K562 (cell line): ENCODE measurements at regions not wholly inside any gene's neighbourhood (a gene's known extent, or its start where the extent isn't known, plus 50 kb on each side); places are given as distances from the start of the nearest gene placed in this dataset.

Experiments
- ATAC-seq: fragments of 200-7000 bp; cut with Tn5 transposase; 3 replicates; pipeline ENCODE4 v1.9.1; 2020; ENCODE audit warnings: moderate library complexity
- BruUV-seq: library from RNA; stranded (reverse); fragments of 400-500 nt; replicated peaks from 2 replicates; lab custom pipeline; 2021; lab: Mats Ljungman, UMichigan
- CTCF ChIA-PET: fragments of 300-600 bp; formaldehyde crosslinking; extraction: SDS; loops from one replicate; lab custom pipeline; 2021; ENCODE audit warnings: low intra/inter-chr PET ratio; lab: Yijun Ruan, JAX
- POLR2A ChIA-PET: fragments of 300-600, 350-650 bp; sonication (Branson Sonifier 250); formaldehyde crosslinking; extraction: SDS; loops from one replicate; lab custom pipeline; 2021; ENCODE audit warnings: antibody characterized with exemption, inconsistent platforms; lab: Yijun Ruan, JAX
- DNase-seq, 4 experiments: peaks; one replicate each; pipeline versions ENCODE4 v3.0.0 to v3.0.0-alpha.2; 2011 to 2018; ENCODE audit warnings: low spot score in 3 of 4, mixed read lengths in 3 of 4; ENCODE audit errors: extremely low read depth in 1 of 4
- FAIRE-seq: peaks from 2 replicates; lab custom pipeline; 2011; peaks lifted over from hg19 to GRCh38; lab: Jason Lieb, UNC
- H2AFZ ChIP-seq: 2 replicates; pipeline ENCODE4 v1.6.0; 2011; ENCODE audit warnings: low read depth, low read length, control low read depth, inconsistent platforms
- H3K27ac ChIP-seq: fragments of 200-600 bp; 3 replicates; pipeline ENCODE4 v1.8.0; 2011; ENCODE audit warnings: low read depth, mild to moderate bottlenecking, control low read depth, inconsistent platforms, low read length, moderate library complexity, mixed read lengths; ENCODE audit errors: extremely low read depth
- H3K27me3 ChIP-seq, 2 experiments: fragments of 300-600 bp in 1 of 2; 2 replicates in 1 of 2; 3 replicates in 1 of 2; pipeline versions ENCODE4 v1.6.0 to v1.8.0; 2011; ENCODE audit warnings: inconsistent platforms in 2 of 2, low read length in 2 of 2, mild to moderate bottlenecking in 1 of 2, mixed read lengths in 1 of 2, moderate library complexity in 1 of 2; ENCODE audit not compliant: control insufficient read depth in 2 of 2, insufficient read depth in 2 of 2
- H3K36me3 ChIP-seq: fragments of 300-600 bp; 3 replicates; pipeline ENCODE4 v1.8.0; 2011; ENCODE audit warnings: mild to moderate bottlenecking, low read length, inconsistent platforms; ENCODE audit not compliant: control insufficient read depth, insufficient read depth
- H3K4me1 ChIP-seq, 2 experiments: fragments of 200-600 bp in 1 of 2; replicated peaks in 1 of 2; 2 replicates in 1 of 2; 3 replicates in 1 of 2; pipeline versions ENCODE4 v1.5.1 to v1.8.0; 2011; ENCODE audit warnings: inconsistent platforms in 2 of 2, low read length in 2 of 2, mild to moderate bottlenecking in 1 of 2, mixed read lengths in 1 of 2, moderate library complexity in 1 of 2; ENCODE audit not compliant: control insufficient read depth in 2 of 2, insufficient read depth in 2 of 2
- H3K4me2 ChIP-seq: 2 replicates; pipeline ENCODE4 v1.6.1; 2011; ENCODE audit warnings: low read length, control low read depth, inconsistent platforms, mixed read lengths; ENCODE audit not compliant: insufficient read depth
- H3K4me3 ChIP-seq: fragments of 200-600 bp; sonication (generic), shearing (Covaris generic); 2 replicates; pipeline ENCODE4 v1.5.1; 2016; ENCODE audit warnings: control low read depth, inconsistent platforms
- H3K79me2 ChIP-seq: fragments of 200-600 bp; 3 replicates; pipeline ENCODE4 v1.8.0; 2011; ENCODE audit warnings: low read length, inconsistent platforms; ENCODE audit not compliant: control insufficient read depth, insufficient read depth
- H3K9ac ChIP-seq, 2 experiments: 2 replicates each; pipeline versions ENCODE4 v1.6.0 to v1.6.1; 2011; ENCODE audit warnings: low read depth in 2 of 2, low read length in 2 of 2, control low read depth in 1 of 2, inconsistent platforms in 1 of 2, mild to moderate bottlenecking in 1 of 2, mixed read lengths in 1 of 2; ENCODE audit not compliant: insufficient read depth in 1 of 2
- H3K9me1 ChIP-seq: one replicate; pipeline ENCODE4 v1.6.0; 2011; ENCODE audit warnings: inconsistent platforms, mild to moderate bottlenecking, low read length, moderate library complexity; ENCODE audit not compliant: control insufficient read depth, insufficient read depth
- H3K9me3 ChIP-seq: replicated peaks from 2 replicates; pipeline ENCODE4 v1.5.1; 2011; ENCODE audit warnings: low read depth, low read length, inconsistent platforms; ENCODE audit not compliant: control insufficient read depth, insufficient read depth
- H4K20me1 ChIP-seq: replicated peaks from 2 replicates; pipeline ENCODE4 v1.6.1; 2011; ENCODE audit warnings: low read length, inconsistent platforms, mixed read lengths; ENCODE audit not compliant: control insufficient read depth, insufficient read depth
- FOXJ3 ChIP-seq: sonication (generic); formaldehyde crosslinking; IDR thresholded peaks from 2 replicates; pipeline ENCODE4 v1.4.0; 2020; ENCODE audit warnings: mild to moderate bottlenecking, missing genetic modification reagents
- HNRNPL ChIP-seq: fragments of 200-400 bp; formaldehyde crosslinking; IDR thresholded peaks from 2 replicates; pipeline ENCODE4 v1.6.1; 2017; ENCODE audit warnings: low read depth, mild to moderate bottlenecking, low read length
- KAT7 ChIP-seq: sonication (generic); formaldehyde crosslinking; IDR thresholded peaks from 2 replicates; pipeline ENCODE4 v1.8.0; 2022; ENCODE audit warnings: missing genetic modification reagents, mild to moderate bottlenecking, borderline replicate concordance
- NFIX ChIP-seq: fragments of 250-450 bp; sonication (Bioruptor Pico); IDR thresholded peaks from 2 replicates; pipeline ENCODE4 v1.4.0; 2020; ENCODE audit warnings: low read depth, mild to moderate bottlenecking, moderate library complexity
- SMAD1 ChIP-seq: fragments of 150-350 bp; IDR thresholded peaks from 2 replicates; pipeline ENCODE4 v1.6.1; 2014; ENCODE audit warnings: low read length, low read depth; ENCODE audit not compliant: partially characterized antibody
- TAF9B ChIP-seq: fragments of 450-650 bp; IDR thresholded peaks from 2 replicates; pipeline ENCODE4 v1.6.1; 2018; ENCODE audit warnings: mild to moderate bottlenecking; ENCODE audit not compliant: partially characterized antibody
- ZNF140 ChIP-seq: fragments of 250-450 bp; sonication (Bioruptor Pico); IDR thresholded peaks from 2 replicates; pipeline ENCODE4 v1.8.0; 2021; ENCODE audit warnings: moderate library complexity, mild to moderate bottlenecking, inconsistent platforms
- ZNF23 ChIP-seq: fragments of 250-450 bp; sonication (Bioruptor Pico); IDR thresholded peaks from 2 replicates; pipeline ENCODE4 v1.4.0; 2020; ENCODE audit warnings: mild to moderate bottlenecking
- ZNF583 ChIP-seq: fragments of 250-450 bp; sonication (Bioruptor Pico); IDR thresholded peaks from 2 replicates; pipeline ENCODE4 v1.4.0; 2020
- WGBS: fragments of 100-300 bp; shearing (Covaris generic); methylation state at CpG from one replicate; pipeline ENCODE4 v1.1.6; 2016; ENCODE audit warnings: low coverage, mixed read lengths; ENCODE audit not compliant: insufficient coverage; ENCODE audit errors: missing lambda C conversion rate; 5-methylcytosine and 5-hydroxymethylcytosine counted together
- in situ Hi-C: fragments of 300-500 bp; cut with MboI; formaldehyde crosslinking; loops from 4 replicates; pipeline ENCODE4 v1.15.0; 2018; ENCODE audit warnings: inconsistent platforms, mixed read lengths
- intact Hi-C: fragments of 100-400 bp; cut with micrococcal nuclease; formaldehyde crosslinking; loops from 2 replicates; pipeline ENCODE4 v1.14.2; 2022
- TF ChIP-seq, protein P1 (sequence below): fragments of 450-650 bp; IDR thresholded peaks from 2 replicates; pipeline ENCODE4 v1.6.1; 2017; ENCODE audit warnings: antibody characterized with exemption, mild to moderate bottlenecking

- Histone ChIP-seq H4K20me1 (no peaks in the 10 kb centered on the region), H3K4me2 (no peak overlapping the region), H3K4me1 (no peaks in the 10 kb centered on the region), H3K4me3 (no peak overlapping the region), H3K9me3 (no peaks in the 10 kb centered on the region), H3K9ac (no peak overlapping the region), H2AFZ (no peak overlapping the region), H3K27ac (no peak overlapping the region), H3K36me3 (no peaks in the 10 kb centered on the region)
- DNase-seq, result no peak
- ChIA-PET CTCF (no interaction called here), POLR2A (no interaction called here)
- WGBS, result 0% methylated on average over 3 of the region's 3 CpGs
- FAIRE-seq, result no peak
- intact Hi-C loops, result no loop called here
- BruUV-seq, result no TSS peak
- ATAC-seq, result no peak
- in situ Hi-C loops, result no loop called here
- TF ChIP-seq ZNF140, result no peak
- no peak for TF ChIP-seq TAF9B
- no peak for TF ChIP-seq SMAD1
- TF ChIP-seq FOXJ3 (CRISPR knock-in tag), result no peak
- no peak for TF ChIP-seq ZNF23 (CRISPR knock-in tag)
- TF ChIP-seq HNRNPL, result no peak
- TF ChIP-seq NFIX, result no peak
- TF ChIP-seq, protein P1, sequence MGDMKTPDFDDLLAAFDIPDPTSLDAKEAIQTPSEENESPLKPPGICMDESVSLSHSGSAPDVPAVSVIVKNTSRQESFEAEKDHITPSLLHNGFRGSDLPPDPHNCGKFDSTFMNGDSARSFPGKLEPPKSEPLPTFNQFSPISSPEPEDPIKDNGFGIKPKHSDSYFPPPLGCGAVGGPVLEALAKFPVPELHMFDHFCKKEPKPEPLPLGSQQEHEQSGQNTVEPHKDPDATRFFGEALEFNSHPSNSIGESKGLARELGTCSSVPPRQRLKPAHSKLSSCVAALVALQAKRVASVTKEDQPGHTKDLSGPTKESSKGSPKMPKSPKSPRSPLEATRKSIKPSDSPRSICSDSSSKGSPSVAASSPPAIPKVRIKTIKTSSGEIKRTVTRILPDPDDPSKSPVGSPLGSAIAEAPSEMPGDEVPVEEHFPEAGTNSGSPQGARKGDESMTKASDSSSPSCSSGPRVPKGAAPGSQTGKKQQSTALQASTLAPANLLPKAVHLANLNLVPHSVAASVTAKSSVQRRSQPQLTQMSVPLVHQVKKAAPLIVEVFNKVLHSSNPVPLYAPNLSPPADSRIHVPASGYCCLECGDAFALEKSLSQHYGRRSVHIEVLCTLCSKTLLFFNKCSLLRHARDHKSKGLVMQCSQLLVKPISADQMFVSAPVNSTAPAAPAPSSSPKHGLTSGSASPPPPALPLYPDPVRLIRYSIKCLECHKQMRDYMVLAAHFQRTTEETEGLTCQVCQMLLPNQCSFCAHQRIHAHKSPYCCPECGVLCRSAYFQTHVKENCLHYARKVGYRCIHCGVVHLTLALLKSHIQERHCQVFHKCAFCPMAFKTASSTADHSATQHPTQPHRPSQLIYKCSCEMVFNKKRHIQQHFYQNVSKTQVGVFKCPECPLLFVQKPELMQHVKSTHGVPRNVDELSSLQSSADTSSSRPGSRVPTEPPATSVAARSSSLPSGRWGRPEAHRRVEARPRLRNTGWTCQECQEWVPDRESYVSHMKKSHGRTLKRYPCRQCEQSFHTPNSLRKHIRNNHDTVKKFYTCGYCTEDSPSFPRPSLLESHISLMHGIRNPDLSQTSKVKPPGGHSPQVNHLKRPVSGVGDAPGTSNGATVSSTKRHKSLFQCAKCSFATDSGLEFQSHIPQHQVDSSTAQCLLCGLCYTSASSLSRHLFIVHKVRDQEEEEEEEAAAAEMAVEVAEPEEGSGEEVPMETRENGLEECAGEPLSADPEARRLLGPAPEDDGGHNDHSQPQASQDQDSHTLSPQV, result no peak
- TF ChIP-seq ZNF583 (CRISPR knock-in tag), result no peak
- TF ChIP-seq KAT7 (CRISPR knock-in tag), result no peak
- TF ChIP-seq, all 486 proteins: peak for 0
- no peaks in the 10 kb centered on the region for H3K79me2 ChIP-seq
- H3K9me1 ChIP-seq, result no peaks in the 10 kb centered on the region
- no peaks in the 10 kb centered on the region for H3K27me3 ChIP-seq
Observed at GRCh38 chr2:6674381-6674780, 191.3 kb downstream of the CMPK2 start.
